Brain microvascular endothelial cell (primary cell): ENCODE measurements at regions not wholly inside any gene's neighbourhood (a gene's known extent, or its start where the extent isn't known, plus 50 kb on each side); places are given as distances from the start of the nearest gene placed in this dataset.
A peak's percentile ranks its signal among the peaks of the same experiment; 100 is the strongest.

Source experiments
- DNase-seq: peaks from one replicate; pipeline ENCODE4 v3.0.0-alpha.2; 2020
- H3K27ac ChIP-seq: fragments of 250-450 bp; sonication (Bioruptor Pico); 2 replicates; pipeline ENCODE4 v1.5.1; 2020; ENCODE audit warnings: mild to moderate bottlenecking, moderate library complexity
- H3K27me3 ChIP-seq: fragments of 250-450 bp; sonication (Bioruptor Pico); replicated peaks from 2 replicates; pipeline ENCODE4 v1.5.1; 2020; ENCODE audit warnings: mild to moderate bottlenecking
- H3K36me3 ChIP-seq: fragments of 250-450 bp; sonication (Bioruptor Pico); replicated peaks from 2 replicates; pipeline ENCODE4 v1.5.1; 2020; ENCODE audit warnings: mild to moderate bottlenecking
- H3K4me3 ChIP-seq: 2 replicates; pipeline ENCODE4 v1.5.1; 2011; ENCODE audit warnings: low read depth, mild to moderate bottlenecking, control low read depth, low read length, moderate library complexity
- in situ Hi-C: cut with HindIII; loops from 2 replicates; pipeline ENCODE4 v1.10.0; 2017; ENCODE audit warnings: low sequenced_read_pairs, low pct_ligation_motif_present
- TF ChIP-seq, protein P1 (sequence below): IDR thresholded peaks from 2 replicates; pipeline ENCODE4 v1.5.1; 2011; ENCODE audit warnings: low read depth, mild to moderate bottlenecking, moderate library complexity, low read length, control low read depth, inconsistent platforms; ENCODE audit errors: missing control alignments

DNA sequence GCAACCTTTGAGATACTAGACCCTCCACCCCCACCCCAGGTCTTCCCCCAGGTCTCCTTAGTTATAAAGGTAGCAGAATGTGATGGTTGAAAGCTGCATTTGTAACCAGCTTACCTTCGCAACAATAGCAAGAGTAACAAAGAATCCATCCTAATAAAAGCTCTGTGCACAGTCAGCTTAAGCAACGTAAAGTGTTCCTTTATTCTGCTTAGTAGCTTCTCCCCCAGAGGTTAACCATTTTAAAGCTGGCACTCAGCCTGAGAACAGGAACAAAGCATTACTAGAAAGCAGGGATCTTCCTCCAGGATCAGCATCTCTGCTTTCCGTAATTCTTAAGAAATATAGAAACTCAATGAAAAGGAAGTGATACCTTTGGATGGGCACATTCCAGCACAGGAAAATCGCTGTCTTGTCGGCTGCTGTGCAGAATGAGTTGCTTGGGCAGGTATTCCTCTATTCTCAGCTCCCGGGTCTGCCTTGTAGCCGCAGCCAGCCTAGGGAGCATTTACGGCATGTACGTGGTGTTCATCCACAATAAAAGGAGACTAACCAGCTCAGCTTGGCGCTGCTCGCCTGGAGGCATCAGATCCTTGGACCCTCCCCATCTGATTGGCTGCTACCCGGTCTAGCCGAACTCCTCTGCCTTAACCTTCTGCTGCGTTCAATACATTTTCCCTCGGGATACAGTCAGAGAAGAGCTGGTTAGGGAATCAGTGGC, 113.0 kb upstream of the TLR3 start:
- no peak for DNase-seq
- TF ChIP-seq, protein P1, sequence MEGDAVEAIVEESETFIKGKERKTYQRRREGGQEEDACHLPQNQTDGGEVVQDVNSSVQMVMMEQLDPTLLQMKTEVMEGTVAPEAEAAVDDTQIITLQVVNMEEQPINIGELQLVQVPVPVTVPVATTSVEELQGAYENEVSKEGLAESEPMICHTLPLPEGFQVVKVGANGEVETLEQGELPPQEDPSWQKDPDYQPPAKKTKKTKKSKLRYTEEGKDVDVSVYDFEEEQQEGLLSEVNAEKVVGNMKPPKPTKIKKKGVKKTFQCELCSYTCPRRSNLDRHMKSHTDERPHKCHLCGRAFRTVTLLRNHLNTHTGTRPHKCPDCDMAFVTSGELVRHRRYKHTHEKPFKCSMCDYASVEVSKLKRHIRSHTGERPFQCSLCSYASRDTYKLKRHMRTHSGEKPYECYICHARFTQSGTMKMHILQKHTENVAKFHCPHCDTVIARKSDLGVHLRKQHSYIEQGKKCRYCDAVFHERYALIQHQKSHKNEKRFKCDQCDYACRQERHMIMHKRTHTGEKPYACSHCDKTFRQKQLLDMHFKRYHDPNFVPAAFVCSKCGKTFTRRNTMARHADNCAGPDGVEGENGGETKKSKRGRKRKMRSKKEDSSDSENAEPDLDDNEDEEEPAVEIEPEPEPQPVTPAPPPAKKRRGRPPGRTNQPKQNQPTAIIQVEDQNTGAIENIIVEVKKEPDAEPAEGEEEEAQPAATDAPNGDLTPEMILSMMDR: no peak
- Histone ChIP-seq H3K4me3 (no peak overlapping the region), H3K36me3 (no peaks in the 10 kb centered on the region), H3K27ac (no peak overlapping the region), H3K27me3 (no peaks in the 10 kb centered on the region)
- in situ Hi-C loops: no loop called here

DNA sequence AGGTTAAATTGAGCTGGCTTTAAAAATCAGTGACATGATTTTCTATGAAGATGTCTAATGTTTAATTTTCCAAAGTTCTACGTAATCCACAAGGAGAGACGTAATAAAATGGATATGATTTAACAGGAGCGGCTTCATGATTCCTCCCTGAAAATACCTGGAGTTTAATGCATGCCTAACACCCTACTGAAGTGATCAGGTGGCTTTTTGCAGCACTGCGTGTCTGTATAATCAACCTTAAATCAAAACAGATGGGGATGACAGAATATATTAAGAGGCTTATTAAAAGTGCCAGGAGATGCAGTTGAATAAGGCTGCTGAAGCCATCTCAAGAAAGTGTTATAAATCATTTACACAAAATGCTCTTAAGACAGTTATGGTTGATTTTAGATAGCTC, 112.4 kb upstream of the TLR3 start:
- Histone ChIP-seq H3K27me3 (no peaks in the 10 kb centered on the region), H3K4me3 (no peak overlapping the region), H3K27ac (no peak overlapping the region), H3K36me3 (no peaks in the 10 kb centered on the region)
- no peak for DNase-seq
- in situ Hi-C loops: no loop called here
- TF ChIP-seq, protein P1: no peak

DNA sequence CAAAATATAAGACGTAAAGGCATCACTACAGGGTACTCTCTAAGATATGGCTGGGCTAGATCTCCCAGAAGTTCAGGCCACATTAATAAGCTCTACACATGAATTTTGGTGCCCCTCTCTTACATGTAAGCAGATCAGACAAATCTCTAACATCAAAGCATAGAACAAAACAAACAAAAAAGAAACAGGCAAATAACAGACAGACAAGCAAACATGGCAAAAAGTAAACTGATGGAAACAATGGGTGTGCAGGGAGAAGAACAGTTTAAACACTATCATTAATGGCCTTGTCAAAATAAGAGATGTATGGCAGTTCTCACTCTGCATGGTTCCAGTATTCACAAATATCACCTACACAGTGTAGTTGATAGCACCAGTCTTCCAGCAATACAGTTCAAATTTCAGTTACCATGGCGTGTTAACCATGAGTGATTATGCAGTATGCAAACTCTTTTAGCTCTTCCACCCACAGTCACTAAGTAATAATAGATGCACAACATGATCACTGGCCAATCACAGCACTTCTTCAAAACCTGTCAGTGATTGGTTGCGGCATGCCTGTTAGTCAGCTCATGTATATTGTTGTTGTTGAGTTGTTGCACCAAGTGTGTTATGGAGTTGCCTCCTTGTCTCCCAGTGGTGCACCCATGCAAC, 110.7 kb upstream of the TLR3 start:
- H3K27ac ChIP-seq: no peak overlapping the region
- H3K4me3 ChIP-seq: no peak overlapping the region
- in situ Hi-C loops: no loop called here
- no peak for DNase-seq
- TF ChIP-seq, protein P1: no peak
- no peaks in the 10 kb centered on the region for H3K36me3 ChIP-seq
- H3K27me3 ChIP-seq: no peaks in the 10 kb centered on the region

DNA sequence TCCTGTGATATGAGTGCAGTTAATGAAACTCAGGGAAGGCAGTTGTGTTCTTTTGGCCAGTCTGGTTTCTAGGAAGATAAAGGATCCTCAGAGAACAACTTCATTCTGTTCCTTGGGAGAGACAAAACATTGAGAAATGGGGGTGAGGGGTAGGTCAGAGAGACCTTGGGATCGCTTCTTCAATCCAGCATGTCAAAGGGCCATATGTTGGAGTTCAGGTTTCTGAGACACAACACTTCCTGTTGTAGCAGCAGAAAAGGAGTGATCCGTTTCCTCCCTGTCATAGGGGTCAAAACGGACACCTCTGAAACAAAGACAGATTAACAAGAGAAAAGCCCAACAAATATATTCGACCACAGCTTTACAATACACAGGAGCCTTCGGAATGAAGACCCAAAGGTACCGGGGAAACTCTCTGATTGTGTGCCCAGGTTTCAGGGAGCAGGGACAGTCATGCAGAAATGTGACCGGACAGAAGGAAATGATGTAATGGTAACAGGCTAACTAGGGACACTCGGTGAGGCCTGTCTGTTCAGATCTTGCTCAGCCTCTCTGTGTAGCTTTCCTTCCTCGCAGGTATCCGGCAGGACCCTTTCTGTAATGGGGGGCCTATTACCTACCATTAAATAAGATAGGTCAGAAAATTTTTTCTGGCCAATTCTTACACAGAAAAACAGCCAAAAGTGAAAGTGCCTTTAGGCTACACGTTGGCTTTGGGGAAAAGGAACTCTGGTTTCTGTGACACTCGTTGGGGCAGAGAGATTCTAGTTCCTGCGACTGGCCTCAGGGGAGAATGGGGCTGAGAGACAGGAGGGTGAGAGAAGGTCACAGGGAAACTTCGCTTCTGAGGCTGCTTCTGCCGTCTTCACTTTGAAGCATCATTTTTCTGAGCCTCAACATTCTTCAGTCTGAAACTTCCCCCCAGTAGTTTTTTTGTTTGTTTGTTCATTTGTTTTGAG, 103.3 kb upstream of the TLR3 start:
- Histone ChIP-seq H3K4me3 (no peak overlapping the region), H3K36me3 (no peaks in the 10 kb centered on the region), H3K27ac (peak overlapping the region; percentile 22), H3K27me3 (no peaks in the 10 kb centered on the region)
- no peak for DNase-seq
- in situ Hi-C loops: no loop called here
- TF ChIP-seq, protein P1: no peak

DNA sequence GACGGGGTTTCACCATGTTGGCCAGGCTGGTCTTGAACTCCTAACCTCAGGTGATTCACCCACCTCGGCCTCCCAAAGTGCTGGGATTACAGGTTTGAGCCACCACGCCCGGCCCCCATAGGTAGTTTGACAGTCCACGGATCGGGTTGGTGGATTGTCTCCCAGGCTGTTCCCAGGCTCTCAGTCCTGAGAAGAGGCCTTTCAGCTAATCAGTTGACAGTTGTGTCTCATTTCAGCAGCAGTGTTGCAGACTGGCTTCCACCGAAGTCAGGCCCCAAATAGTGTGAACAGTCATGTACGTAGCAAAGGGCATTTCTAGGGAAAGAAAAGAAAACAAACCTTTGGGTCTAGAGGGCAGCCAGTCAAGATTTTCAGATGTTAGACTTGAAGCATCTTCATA, 102.4 kb upstream of the TLR3 start:
- Histone ChIP-seq H3K27ac (peak overlapping the region; percentile 22), H3K36me3 (no peaks in the 10 kb centered on the region), H3K4me3 (no peak overlapping the region), H3K27me3 (no peaks in the 10 kb centered on the region)
- TF ChIP-seq, protein P1: no peak
- in situ Hi-C loops: no loop called here
- DNase-seq: no peak
